Activated CD4-positive, CD25-positive, alpha-beta regulatory T cell (primary cell): ENCODE measurements at regions not wholly inside any gene's neighbourhood (a gene's known extent, or its start where the extent isn't known, plus 50 kb on each side); places are given as distances from the start of the nearest gene placed in this dataset.

Experiments used
- DNase-seq, 4 experiments: peaks; one replicate each; lab custom pipeline; 2025; lab: John Stamatoyannopoulos, UW

DNA sequence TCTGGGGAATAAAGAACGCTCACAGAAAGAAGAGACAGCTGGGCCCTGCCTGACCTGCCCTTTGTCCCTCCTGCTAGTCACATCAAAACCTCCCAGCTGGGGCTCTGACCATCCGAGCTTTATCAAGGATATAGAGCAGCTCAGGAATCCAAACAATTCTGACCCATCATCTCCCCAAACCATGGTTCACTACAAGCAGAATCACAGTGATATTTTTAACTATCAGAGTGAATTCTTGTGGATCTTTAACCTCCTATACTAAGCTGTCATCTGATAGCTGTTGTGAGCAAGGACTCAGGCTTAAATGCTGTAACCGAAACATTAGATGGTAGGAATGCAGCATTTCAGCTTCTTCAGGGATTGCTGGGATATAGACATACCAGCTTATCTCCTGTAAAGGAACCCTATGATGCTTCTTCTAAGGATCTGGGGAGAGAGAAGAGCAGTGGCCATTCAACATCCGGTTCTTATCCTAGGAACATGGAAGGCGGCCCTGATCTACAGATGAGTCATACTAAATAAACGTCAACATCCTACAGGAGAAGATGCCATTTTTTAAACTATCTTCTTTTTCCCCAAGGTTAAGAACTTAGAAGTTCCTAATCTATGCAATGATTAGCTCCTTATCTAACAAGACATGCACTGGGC is 84.7 kb upstream of the AKIP1 start:
- DNase-seq = no peak

DNA sequence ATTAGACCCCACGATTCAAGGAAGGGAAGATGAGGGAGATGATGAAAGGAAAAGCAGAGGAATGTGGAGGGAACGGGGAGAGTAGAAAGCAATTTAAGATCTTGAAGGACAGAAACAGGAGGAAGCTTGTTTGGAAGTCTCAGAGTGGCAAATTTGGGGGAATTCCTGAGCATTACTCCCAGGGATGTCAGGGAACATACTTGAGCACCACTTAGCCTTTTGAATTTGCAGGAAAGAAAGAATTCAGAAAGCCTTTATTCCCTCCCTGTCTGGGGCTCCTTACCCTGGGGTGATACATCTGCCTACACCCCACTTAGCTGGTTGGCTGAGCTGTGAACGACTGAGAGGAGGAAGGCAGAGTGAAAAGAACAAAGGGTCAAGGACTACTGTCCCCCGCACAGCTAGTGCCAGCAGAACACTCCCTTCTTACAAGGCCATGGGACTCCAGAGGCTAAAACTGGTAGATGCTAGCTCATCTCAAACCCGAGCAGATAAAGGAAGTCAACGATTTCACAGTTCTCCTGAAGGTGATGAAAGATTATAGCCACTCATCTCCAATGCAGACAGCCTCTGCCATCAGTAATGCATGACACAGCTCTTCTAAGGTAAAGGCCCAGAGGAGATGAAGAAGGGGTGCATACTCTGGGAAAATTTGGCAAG is 84.0 kb upstream of the AKIP1 start:
- no peak for DNase-seq

DNA sequence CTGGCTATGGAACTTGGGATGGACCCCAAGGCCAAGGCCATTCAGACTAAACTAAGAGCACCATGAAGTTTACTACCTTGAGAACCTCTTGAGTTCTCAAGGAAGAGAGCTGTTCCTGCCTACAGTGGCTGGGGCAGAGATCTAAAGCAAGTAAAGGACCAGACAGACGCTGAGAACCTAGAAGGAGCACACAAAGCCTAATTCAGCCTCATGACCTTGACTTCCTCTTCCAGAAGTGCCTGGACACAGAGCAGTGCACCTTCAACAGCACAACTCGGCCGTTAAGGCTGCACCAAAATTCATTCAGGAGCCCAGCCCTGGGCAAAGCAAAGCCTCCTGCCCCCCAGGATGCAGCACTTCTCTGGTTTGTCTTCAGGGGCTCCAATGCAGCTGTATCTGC is 82.9 kb upstream of the AKIP1 start:
- DNase-seq = no peak

DNA sequence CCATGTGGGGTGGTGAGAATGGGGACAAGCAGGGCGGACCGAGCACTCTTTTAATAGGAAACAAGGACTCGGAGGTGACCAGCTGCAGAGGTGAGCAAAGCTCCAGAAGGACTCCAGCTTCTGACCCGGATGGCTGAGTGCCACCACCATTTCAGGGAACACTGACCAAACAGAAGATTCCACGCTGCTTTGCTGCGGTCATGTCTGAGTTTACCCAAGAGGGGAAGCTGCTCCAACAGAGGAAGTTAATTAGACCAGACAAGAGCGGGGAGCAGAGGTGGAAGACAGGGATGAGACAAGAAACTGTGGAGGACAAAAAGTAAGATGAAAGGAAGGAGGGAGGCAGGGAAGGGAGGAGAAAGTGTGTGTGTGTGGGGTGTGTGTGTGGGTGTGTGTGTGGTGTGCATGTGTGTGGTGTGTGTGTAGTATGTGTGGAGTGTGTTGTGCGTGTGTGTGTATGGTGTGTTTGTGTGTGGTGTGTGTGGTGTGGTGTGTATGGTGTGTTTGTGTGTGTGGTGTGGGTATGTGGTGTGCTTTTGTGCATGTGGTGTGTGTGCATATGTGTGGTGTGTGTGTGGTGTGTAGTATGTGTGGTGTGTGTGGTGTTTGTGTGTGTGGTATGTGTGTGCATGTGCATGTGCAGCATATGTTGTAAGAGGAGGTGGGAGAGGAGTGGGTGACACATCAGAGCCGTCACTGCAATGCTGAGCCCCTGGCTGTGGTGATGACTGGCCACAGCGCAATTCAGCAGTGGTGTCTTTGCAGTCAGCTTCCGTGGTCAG is 82.2 kb upstream of the AKIP1 start:
- DNase-seq = no peak

DNA sequence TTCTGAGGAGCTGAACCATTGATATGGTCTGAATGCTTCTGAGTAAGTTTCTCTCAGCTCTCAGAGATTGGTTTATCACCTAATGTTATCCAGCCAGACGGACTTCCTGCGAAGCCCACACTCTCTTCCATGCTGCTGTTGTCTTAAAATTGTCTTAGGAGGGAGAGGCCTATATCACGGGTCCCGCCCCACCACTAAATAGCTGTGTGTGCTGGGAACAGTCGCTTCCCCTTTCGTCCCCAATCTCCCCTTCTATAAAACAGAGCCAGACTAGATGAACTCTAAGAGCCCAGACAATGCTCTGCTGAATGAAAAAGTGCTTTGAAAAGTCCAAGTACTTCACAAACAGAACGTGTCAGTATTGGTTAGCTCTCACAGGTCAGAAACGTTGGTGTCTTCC is 81.4 kb upstream of the AKIP1 start:
- no peak for DNase-seq

DNA sequence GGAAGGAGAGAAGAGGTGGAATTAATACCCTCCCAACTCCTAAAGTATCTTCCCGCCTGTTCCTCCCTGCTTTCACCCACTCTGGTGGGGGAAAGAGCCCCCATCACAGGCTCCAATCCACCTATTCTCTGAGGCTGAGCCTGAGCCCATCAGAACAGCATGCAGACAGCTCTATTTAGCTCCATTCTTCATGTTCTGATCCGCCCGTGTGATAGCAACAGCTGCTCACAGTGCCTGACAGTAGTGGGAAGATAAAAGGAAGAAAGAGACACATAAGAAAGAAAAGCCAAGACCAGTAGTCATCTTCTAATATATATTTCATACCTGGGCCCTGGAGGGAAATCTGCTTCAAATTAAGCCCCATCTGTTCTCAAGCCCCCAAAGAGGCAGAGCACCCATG is 80.3 kb upstream of the AKIP1 start:
- no peak for DNase-seq

DNA sequence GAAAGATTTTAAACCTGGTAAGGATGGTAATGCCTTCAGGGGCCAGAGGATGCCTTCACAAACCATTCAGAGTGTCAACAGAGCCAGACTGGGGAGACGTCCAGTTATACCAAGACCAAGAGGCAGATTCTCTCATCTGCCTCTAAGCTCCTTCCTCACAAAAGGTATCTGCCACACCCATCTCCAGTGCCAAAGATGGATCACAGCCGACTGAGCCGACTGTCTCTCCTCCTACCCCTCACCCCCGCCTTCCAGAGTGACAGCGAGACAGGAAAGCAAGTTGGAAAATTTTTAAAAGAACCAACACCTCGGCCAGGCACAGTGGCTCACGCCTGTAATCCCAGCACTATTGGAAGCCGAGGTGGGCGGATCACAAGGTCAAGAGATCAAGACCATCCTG is 79.1 kb upstream of the AKIP1 start:
- DNase-seq = no peak

DNA sequence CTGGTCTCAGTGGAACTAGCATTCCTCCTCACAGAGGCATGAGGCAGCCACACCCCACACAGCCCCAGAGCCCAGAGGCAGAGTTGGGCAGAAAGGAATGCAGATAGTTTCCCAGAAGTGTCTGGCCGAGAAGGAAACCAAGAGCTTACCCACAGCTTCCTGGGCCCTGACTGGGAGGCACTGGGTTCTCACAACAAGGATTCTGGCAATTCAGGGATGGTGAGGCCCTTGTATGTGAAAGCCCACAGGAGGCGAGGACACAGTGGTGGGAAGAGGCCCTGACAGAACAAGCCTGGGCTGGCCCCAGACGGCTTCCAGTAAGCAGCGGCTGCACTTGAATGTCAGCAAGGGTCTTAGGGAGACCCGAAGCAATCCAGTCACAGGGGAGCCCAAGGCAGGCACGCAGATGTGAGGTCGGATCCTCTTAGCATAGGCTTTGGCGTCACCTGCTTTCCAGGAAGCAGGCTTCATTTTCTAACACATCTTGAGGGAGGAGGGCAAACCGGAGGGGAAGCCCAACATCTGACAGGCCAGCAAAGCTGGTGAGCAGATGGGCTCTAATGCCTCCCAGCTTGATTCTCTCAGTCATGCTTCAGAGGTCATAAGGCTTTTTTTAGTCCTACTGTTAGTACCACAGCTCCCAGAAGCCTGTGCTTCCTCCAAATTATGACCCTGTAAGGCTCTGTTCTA is 78.3 kb upstream of the AKIP1 start:
- DNase-seq = no peak

DNA sequence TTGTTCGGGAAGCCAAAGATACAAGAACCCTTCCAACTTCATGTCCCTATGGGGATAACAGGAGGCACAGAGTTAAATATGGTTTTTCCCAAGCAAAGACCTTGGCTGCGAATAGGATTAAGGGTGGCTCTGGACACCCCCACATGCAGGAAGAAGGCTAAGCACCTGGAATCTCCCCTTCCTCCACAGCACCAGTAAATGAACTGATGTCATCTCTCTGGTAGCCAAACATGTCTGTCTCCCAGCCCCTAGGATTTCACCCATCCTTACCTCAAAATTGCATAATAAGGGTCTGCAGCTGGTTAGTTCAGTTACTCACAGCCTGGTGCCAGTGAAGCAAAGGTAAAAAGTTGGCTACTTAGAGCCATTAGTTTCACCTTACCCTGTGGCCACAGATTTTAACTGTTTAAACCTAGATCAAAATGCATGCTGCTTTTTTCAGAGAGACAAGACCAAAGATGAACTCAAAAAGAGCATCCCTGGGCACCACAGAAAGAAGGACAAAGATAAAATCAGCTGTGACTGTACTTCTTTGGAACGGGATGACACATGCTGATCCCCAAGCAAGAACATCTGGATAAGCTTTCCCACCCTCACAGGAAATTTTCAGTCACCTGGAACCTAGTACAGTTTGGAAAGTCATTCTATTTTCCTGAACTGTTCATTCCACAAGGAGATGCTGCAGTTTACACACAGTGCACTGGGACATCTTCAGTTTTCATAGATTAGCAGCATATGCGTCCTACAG is 77.2 kb upstream of the AKIP1 start:
- DNase-seq = no peak

DNA sequence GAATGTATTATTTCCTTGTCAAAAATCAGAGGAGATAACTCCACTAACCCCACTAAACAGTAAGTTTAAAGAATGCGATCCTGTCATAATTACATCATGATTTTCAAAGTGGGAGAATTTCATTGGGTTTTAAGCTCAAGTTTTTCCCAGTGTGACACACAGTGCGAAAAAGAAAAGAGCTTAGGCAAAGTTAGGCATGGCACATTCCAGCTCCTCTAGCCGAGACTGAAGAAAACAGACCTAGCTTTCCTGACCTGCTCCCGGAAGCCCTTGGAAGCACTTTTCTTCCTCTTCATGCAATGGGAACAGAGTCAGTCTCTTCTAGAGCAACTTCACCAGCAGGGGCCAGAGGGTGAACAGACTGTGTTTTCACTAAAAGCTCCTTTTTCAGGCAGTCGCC is 76.6 kb upstream of the AKIP1 start:
- no peak for DNase-seq

DNA sequence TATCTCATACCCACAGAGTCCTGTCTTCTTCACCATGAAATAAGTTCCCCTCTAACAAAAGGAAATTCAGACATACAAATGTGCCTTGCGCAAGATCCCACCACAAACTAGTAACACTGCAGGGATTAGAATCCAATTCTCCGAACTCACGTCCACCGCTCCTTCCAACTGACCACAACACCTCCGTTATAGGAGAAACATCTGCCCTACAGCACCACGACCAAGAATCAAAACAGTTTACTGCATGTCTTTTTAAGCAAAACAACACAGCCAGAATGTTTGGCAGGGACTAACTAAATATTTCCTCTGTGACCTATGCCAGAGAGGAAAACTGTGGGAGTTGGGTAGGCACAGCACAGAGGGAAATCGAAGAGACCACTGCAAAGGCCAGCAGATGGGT is 72.7 kb upstream of the AKIP1 start:
- no peak for DNase-seq

DNA sequence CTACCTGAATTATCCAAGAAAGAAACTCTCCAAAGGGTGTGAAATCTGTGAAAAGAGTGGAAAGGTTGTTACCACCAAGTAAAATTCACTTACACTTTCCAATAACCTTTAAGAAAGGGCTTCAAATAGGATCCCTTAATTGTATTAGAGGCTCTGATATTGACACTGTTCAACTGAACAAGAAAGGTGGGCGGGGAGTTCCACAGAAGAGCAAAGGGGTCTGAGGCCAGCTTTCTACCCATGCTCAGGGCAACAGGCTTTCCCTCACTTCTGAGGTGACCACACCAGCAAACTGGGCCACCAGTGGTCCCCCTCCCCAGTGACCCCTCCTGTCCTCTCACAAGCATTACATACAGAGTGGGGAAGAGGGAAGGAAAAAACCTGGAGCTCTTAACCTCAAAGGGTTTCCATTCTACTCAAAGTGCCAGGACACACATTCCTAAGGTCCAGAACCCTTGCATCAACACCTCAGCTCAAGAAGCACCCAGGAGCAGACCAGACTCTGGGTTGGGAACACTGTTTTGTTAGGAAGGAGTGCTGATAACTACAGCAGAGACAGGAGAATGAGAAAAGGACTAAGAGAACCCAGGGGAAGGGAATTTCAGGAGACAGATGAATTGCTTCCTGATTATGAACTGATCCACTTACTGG is 71.6 kb upstream of the AKIP1 start:
- DNase-seq = no peak

DNA sequence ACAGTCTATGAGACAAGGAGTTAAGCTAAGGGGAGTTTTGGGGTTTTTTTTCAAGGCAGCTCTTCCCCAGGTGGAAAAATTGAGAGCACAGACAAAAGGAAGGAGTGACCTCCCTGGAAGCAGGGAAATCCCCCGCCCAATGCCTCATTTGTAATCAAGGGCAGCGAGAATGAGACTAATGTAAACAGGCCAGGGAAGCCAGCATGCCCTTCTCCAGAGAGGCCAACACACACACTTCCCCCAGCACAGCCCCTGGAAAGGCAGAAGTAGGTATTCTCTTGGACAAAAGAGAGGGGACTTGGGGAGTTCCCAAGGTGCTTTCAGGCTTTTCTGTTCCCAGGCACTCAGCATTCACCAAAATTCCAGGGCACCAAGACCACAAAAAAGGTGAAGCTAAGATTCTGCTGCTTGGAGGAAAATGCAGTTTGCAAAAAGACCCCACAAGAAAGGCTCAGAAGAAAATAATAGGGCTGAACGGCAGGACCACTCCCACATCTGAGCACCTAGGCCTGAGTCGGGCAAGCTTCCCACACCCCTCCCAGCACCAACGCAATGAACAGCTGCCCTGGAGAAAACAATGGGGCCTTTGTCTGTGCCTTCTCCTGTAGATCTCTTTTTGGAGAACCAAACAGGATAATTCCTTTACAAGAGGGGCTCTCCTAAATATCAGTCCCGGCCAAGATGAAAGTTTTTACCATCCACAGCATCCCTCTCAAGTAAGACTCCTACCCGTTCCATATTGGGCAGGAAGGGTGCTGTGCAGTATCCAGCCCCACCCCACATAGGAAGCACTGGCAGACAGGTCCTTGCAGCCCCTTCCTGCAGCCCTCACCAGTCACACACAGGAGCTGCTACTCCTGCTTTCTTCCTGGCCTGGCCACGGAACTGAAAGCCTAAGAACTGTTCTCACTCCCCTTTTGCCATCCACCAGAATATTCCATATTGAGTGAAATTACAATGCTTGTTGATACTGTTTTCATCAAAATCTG is 70.7 kb upstream of the AKIP1 start:
- DNase-seq = no peak

DNA sequence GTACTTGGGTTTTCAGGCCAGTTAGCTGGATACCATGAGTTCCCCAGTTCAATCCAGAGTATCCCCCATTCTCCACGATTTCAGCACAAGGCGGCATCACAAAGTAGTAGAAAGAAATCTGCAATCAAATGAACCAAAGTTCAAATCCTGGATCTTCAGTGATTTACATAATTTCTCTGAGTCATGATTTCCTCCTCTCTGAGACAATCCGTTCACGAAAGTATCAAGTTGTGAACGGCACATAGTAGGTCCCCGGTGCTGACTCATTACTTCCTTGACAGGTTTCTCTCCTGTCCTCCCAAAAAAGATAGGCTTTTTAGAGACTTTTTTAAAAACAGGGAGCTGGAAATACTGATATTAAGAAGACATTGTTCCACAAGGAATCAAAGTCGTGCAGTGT is 69.1 kb upstream of the AKIP1 start:
- DNase-seq = no peak

DNA sequence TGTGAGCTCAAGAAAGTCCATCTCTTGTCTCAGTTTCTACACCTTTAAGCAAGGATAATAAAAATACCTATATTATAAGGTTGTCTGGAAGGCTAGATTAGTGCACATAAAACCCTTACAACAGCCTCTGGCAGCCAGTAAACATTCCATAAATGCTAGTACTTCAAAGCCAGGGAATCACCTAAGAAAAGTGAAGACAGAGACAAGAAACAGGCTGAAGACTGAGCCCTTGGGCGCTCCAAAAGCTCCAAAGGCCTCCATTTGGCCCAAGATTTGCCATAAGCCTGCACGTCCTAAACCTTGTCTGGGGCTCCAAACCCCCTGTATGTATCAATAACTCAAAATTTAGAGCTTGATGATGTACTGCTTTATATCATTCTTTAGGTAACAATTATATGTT is 52.2 kb upstream of the AKIP1 start:
- no peak for DNase-seq
